Mesendoderm (in vitro differentiated cells): ENCODE measurements at regions not wholly inside any gene's neighbourhood (a gene's known extent, or its start where the extent isn't known, plus 50 kb on each side); places are given as distances from the start of the nearest gene placed in this dataset. TPM values are rescaled to one million over a fixed set of nuclear protein-coding genes. Genes with fewer than 3 reads are reported as not detected.
A peak's percentile ranks its signal among the peaks of the same experiment; 100 is the strongest.

Experiments used
- DNase-seq: peaks from one replicate; pipeline ENCODE4 v3.0.0; 2013
- H2AK5ac ChIP-seq: 2 replicates; pipeline ENCODE4 v1.6.1; 2013; ENCODE audit warnings: low read length, inconsistent platforms
- H2BK120ac ChIP-seq: 2 replicates; pipeline ENCODE4 v1.6.1; 2013; ENCODE audit warnings: low read depth, mild to moderate bottlenecking, low read length, moderate library complexity, mixed read lengths
- H2BK15ac ChIP-seq: replicated peaks from 2 replicates; pipeline ENCODE4 v1.6.1; 2013; ENCODE audit warnings: low read depth, mild to moderate bottlenecking, moderate library complexity
- H2BK5ac ChIP-seq: 2 replicates; pipeline ENCODE4 v1.6.1; 2013; ENCODE audit warnings: low read length, inconsistent platforms
- H3K18ac ChIP-seq: 2 replicates; pipeline ENCODE4 v1.6.1; 2013; ENCODE audit warnings: mild to moderate bottlenecking, low read length, mixed read lengths
- H3K23ac ChIP-seq: one replicate; pipeline ENCODE4 v1.6.1; 2013; ENCODE audit warnings: low read length
- H3K27ac ChIP-seq: 2 replicates; pipeline ENCODE4 v1.5.1; 2013; ENCODE audit warnings: low read depth, mild to moderate bottlenecking, inconsistent platforms, low read length, moderate library complexity
- H3K27me3 ChIP-seq: 2 replicates; pipeline ENCODE4 v1.6.1; 2013; ENCODE audit warnings: low read length, control low read depth, mild to moderate bottlenecking, inconsistent platforms; ENCODE audit not compliant: insufficient read depth, poor library complexity
- H3K36me3 ChIP-seq: 2 replicates; pipeline ENCODE4 v1.6.1; 2013; ENCODE audit warnings: low read length, inconsistent platforms; ENCODE audit not compliant: control insufficient read depth, insufficient read depth
- H3K4ac ChIP-seq: one replicate; pipeline ENCODE4 v1.6.1; 2013; ENCODE audit warnings: low read depth, mild to moderate bottlenecking, low read length, moderate library complexity
- H3K4me1 ChIP-seq: 2 replicates; pipeline ENCODE4 v1.6.1; 2013; ENCODE audit warnings: low read depth, low read length, inconsistent platforms; ENCODE audit not compliant: control insufficient read depth
- H3K4me2 ChIP-seq: 2 replicates; pipeline ENCODE4 v1.6.1; 2013; ENCODE audit warnings: low read length
- H3K4me3 ChIP-seq: 2 replicates; pipeline ENCODE4 v1.5.1; 2013; ENCODE audit warnings: mild to moderate bottlenecking, low read length
- H3K56ac ChIP-seq: one replicate; pipeline ENCODE4 v1.6.1; 2013; ENCODE audit warnings: low read length
- H3K79me1 ChIP-seq: 2 replicates; pipeline ENCODE4 v1.6.1; 2013; ENCODE audit warnings: low read length, inconsistent platforms
- H3K79me2 ChIP-seq: 2 replicates; pipeline ENCODE4 v1.6.1; 2013; ENCODE audit warnings: mild to moderate bottlenecking, low read length; ENCODE audit not compliant: control insufficient read depth, insufficient read depth
- H3K9ac ChIP-seq: 2 replicates; pipeline ENCODE4 v1.6.1; 2013; ENCODE audit warnings: low read length, inconsistent platforms
- H4K5ac ChIP-seq: one replicate; pipeline ENCODE4 v1.6.1; 2013; ENCODE audit warnings: low read length
- H4K8ac ChIP-seq: one replicate; pipeline ENCODE4 v1.6.1; 2013; ENCODE audit warnings: low read depth, mild to moderate bottlenecking, control low read depth, low read length, moderate library complexity
- WGBS: extraction: QIAGEN DNeasy Blood & Tissue Kit; methylation state at CpG from one replicate; pipeline ENCODE4 v1.1.7; 2013; ENCODE audit warnings: low lambda C conversion rate, missing lambda C conversion rate; ENCODE audit not compliant: insufficient coverage; ENCODE audit errors: extremely low coverage; 5-methylcytosine and 5-hydroxymethylcytosine counted together
- small RNA-seq: library from polyadenylated mRNA; stranded (forward); fragments of <200 nt; extraction: miRNeasy Mini kit (QIAGEN cat#:217004); gene quantifications from one replicate; pipeline ENCODE3, GENCODE V24; 2013; ENCODE audit not compliant: insufficient read depth

DNA sequence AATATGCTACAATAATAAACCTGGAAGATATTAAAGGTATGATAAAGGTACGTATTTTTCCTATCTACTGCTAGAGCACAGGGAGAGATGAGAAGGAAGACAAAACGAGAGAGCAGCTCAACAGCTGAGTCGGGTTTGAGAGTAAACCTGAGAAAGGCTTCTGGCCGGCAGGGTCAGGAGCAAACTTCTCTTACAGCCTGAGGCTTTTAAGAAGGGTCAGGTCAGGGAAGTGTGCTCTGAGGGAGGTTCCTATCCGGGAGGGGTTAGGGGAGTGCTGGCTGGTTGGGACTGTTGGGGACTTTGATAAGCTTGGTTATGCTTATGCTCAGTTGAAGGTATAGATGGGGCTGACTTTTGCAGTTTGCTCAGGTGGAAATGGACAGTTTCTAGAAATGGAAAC lies 77.7 kb upstream of the PRR20A start:
- no peak overlapping the region for H3K23ac ChIP-seq
- H3K4ac ChIP-seq, result no peak overlapping the region
- H2AK5ac ChIP-seq, result no peak overlapping the region
- no peak overlapping the region for H2BK15ac ChIP-seq
- H3K18ac ChIP-seq, result no peak overlapping the region
- no peak overlapping the region for H3K27ac ChIP-seq
- no peak overlapping the region for H3K9ac ChIP-seq
- no peaks in the 10 kb centered on the region for H3K36me3 ChIP-seq
- no peak overlapping the region for H3K4me3 ChIP-seq
- no peaks in the 10 kb centered on the region for H3K79me1 ChIP-seq
- WGBS, result no CpG with 5 or more reads among the region's 5 CpGs
- no peak overlapping the region for H4K5ac ChIP-seq
- peak; percentile 8 for DNase-seq
- H3K79me2 ChIP-seq, result no peaks in the 10 kb centered on the region
- H3K4me2 ChIP-seq, result no peak overlapping the region
- no peak overlapping the region for H4K8ac ChIP-seq
- H2BK120ac ChIP-seq, result no peak overlapping the region
- H2BK5ac ChIP-seq, result no peak overlapping the region
- H3K27me3 ChIP-seq, result no peaks in the 10 kb centered on the region
- no peaks in the 10 kb centered on the region for H3K4me1 ChIP-seq
- H3K56ac ChIP-seq, result no peak overlapping the region

DNA sequence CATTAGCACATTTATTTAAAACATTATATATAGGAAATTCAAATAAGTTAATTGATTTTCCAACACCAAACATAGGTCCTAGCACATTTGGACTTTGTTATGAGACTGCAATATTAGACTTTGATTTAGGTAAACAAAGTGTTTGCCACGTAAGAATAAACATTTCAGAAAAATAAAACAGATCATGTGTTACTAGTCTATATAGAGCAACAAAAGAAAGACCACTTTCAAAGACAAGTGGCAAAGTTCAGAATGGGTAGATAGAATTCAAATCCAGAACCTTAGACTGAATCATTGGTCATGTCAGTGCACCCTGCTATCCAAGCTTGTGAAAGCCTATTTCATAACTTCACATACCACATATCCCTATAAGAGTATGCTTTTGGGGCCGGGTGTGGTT lies 66.7 kb upstream of the PRR20A start:
- Histone ChIP-seq H2AK5ac (no peak overlapping the region), H3K79me1 (no peaks in the 10 kb centered on the region), H3K36me3 (no peaks in the 10 kb centered on the region), H3K56ac (no peak overlapping the region), H3K4me1 (no peaks in the 10 kb centered on the region), H3K4ac (no peak overlapping the region), H3K18ac (no peak overlapping the region), H2BK120ac (no peak overlapping the region), H4K8ac (no peak overlapping the region), H2BK5ac (no peak overlapping the region), H3K9ac (no peak overlapping the region), H4K5ac (no peak overlapping the region), H3K23ac (no peak overlapping the region), H2BK15ac (no peak overlapping the region), H3K27ac (no peak overlapping the region), H3K4me2 (no peak overlapping the region), H3K4me3 (no peak overlapping the region), H3K79me2 (no peaks in the 10 kb centered on the region), H3K27me3 (no peaks in the 10 kb centered on the region)
- no peak for DNase-seq
- WGBS, result no CpG with 5 or more reads among the region's 2 CpGs

DNA sequence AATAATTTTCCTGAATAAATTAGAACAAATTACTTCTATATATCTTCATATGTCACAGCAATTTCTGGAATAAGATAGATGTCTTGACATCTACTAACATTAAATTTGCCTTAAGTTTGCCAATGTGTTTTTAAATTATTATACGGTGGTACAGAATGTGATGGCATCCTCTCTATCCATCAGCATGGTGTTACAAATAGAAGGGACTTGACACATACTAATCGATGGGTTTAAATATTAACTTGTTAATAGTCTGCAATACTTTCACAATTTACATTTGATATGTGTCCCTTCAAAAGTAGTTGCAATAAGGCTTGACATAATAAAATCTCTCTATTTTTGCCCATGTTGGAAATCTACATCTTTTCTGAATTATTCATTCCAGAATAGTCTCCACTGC lies 65.1 kb upstream of the PRR20A start:
- Histone ChIP-seq H3K27me3 (no peaks in the 10 kb centered on the region), H3K79me1 (no peaks in the 10 kb centered on the region), H3K4me2 (no peak overlapping the region), H3K9ac (no peak overlapping the region), H2BK15ac (no peak overlapping the region), H3K56ac (no peak overlapping the region), H3K79me2 (no peaks in the 10 kb centered on the region), H3K36me3 (no peaks in the 10 kb centered on the region), H4K5ac (no peak overlapping the region), H3K4ac (no peak overlapping the region), H3K23ac (no peak overlapping the region), H2BK5ac (no peak overlapping the region), H3K4me1 (no peaks in the 10 kb centered on the region), H3K4me3 (no peak overlapping the region), H2BK120ac (no peak overlapping the region), H3K18ac (no peak overlapping the region), H2AK5ac (no peak overlapping the region), H4K8ac (no peak overlapping the region), H3K27ac (no peak overlapping the region)
- DNase-seq, result no peak
- WGBS, result no CpG with 5 or more reads among the region's 2 CpGs

DNA sequence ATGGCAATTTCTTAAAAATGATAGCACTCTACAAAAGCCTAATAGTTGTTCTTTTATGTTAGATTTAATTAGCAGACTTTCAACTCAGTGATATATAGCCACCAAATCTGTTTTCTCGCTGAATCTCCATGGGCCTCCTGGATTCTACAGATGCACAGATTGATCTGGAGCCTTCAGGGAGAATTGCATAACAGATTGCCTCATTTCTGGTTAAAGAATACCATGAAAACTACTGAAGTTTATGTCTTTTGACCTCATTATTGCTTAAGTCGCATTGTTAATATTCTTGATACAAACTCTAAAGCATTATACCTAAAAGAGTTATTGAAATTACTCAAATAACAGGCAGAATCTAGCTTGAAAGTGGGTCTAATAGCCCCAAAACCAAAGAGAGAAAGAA lies 53.7 kb upstream of the PRR20A start:
- Histone ChIP-seq H3K4me1 (no peaks in the 10 kb centered on the region), H2BK15ac (no peak overlapping the region)

More for the DNA sequence above, 53.7 kb upstream of the PRR20A start:
- Histone ChIP-seq H3K23ac (no peak overlapping the region), H4K5ac (no peak overlapping the region), H3K4me2 (no peak overlapping the region), H2BK120ac (no peak overlapping the region), H3K36me3 (no peaks in the 10 kb centered on the region), H3K27me3 (no peaks in the 10 kb centered on the region), H3K56ac (no peak overlapping the region), H2AK5ac (no peak overlapping the region), H3K79me2 (no peaks in the 10 kb centered on the region), H3K79me1 (no peaks in the 10 kb centered on the region), H3K4me3 (no peak overlapping the region), H3K18ac (no peak overlapping the region), H2BK5ac (no peak overlapping the region), H3K9ac (no peak overlapping the region), H3K4ac (no peak overlapping the region), H4K8ac (no peak overlapping the region), H3K27ac (no peak overlapping the region)
- WGBS, result no CpG with 5 or more reads among the region's 2 CpGs
- DNase-seq, result no peak

Small RNA genes in the stretch of these regions (small RNA-seq; reads per million reads assigned to genes)
- gene MIR5007 (not detected), gene RF02271 (not detected)
